B cell (primary cell): ENCODE measurements at regions not wholly inside any gene's neighbourhood (a gene's known extent, or its start where the extent isn't known, plus 50 kb on each side); places are given as distances from the start of the nearest gene placed in this dataset.
A peak's percentile ranks its signal among the peaks of the same experiment; 100 is the strongest.

Experiments used
- ATAC-seq: fragments of 200-7000 bp; cut with Tn5 transposase; one replicate; pipeline ENCODE4 v1.10.0; 2021; ENCODE audit warnings: low read depth, mild to moderate bottlenecking, moderate number of reproducible peaks, moderate library complexity
- CTCF ChIA-PET: fragments of 350-600 bp; sonication (Branson Sonifier 250); formaldehyde crosslinking; loops from one replicate; lab custom pipeline; 2021; ENCODE audit warnings: antibody characterized with exemption, inconsistent platforms; lab: Charles Lee
- POLR2A ChIA-PET: fragments of 350-600 bp; sonication (Branson Sonifier 250); formaldehyde crosslinking; loops from one replicate; lab custom pipeline; 2021; ENCODE audit warnings: antibody characterized with exemption; lab: Charles Lee
- DNase-seq: peaks from one replicate; pipeline ENCODE4 v3.0.0; 2013
- H2AFZ ChIP-seq: 2 replicates; pipeline ENCODE4 v1.6.1; 2012; ENCODE audit warnings: mild to moderate bottlenecking, low read depth, low read length; ENCODE audit not compliant: insufficient read depth, poor library complexity, severe bottlenecking
- H3K27ac ChIP-seq, 2 donors: 1 replicate in 1 of 2; 2 replicates in 1 of 2; pipeline ENCODE4 v1.5.1; 2012 to 2013; ENCODE audit warnings: low read length in 2 of 2, mild to moderate bottlenecking in 2 of 2, moderate library complexity in 1 of 2
- H3K27me3 ChIP-seq, 4 experiments: fragments of 200-600 bp in 1 of 4; sonication (generic) in 1 of 4; replicated peaks in 1 of 4; 1 replicate in 2 of 4; 2 replicates in 2 of 4; pipeline versions ENCODE4 v1.6.1 to v1.7.0; 2013 to 2016; ENCODE audit warnings: low read length in 3 of 4, mild to moderate bottlenecking in 2 of 4, mixed read lengths in 1 of 4, moderate library complexity in 1 of 4; ENCODE audit not compliant: insufficient read depth in 4 of 4, control insufficient read depth in 3 of 4; ENCODE audit errors: control extremely low read depth in 1 of 4
- H3K36me3 ChIP-seq, 2 experiments: replicated peaks in 1 of 2; 1 replicate in 1 of 2; 2 replicates in 1 of 2; pipeline versions ENCODE4 v1.6.1 to v1.7.1; 2013; ENCODE audit warnings: low read length in 1 of 2; ENCODE audit not compliant: insufficient read depth in 2 of 2, control insufficient read depth in 1 of 2; ENCODE audit errors: control extremely low read depth in 1 of 2, extremely low read depth in 1 of 2
- H3K4me1 ChIP-seq, 2 donors: fragments of 200-600 bp in 1 of 2; sonication (generic) in 1 of 2; 1 replicate in 1 of 2; 2 replicates in 1 of 2; pipeline versions ENCODE4 v1.5.1 to v1.6.1; 2013 to 2017; ENCODE audit warnings: low read length in 2 of 2; ENCODE audit not compliant: control insufficient read depth in 2 of 2, insufficient read depth in 2 of 2
- H3K4me2 ChIP-seq: replicated peaks from 2 replicates; pipeline ENCODE3; 2012; ENCODE audit warnings: mild to moderate bottlenecking, low read depth, low read length; ENCODE audit not compliant: poor library complexity, severe bottlenecking
- H3K4me3 ChIP-seq, 5 experiments: fragments of 200-600 bp in 1 of 5; sonication (generic) in 1 of 5; 1 replicate in 3 of 5; 2 replicates in 2 of 5; pipeline versions ENCODE4 v1.5.1 to v1.7.0; 2011 to 2016; ENCODE audit warnings: low read length in 4 of 5, mild to moderate bottlenecking in 4 of 5, low read depth in 2 of 5, control low read depth in 1 of 5, moderate library complexity in 1 of 5; ENCODE audit not compliant: insufficient read depth in 1 of 5; ENCODE audit errors: control extremely low read depth in 1 of 5, extremely low read depth in 1 of 5
- H3K79me2 ChIP-seq: fragments of 200-600 bp; sonication (generic); one replicate; pipeline ENCODE4 v1.6.0; 2016; ENCODE audit warnings: low read length; ENCODE audit not compliant: control insufficient read depth, insufficient read depth
- H3K9ac ChIP-seq: fragments of 200-600 bp; sonication (generic); 2 replicates; pipeline ENCODE4 v1.6.1; 2017; ENCODE audit warnings: mild to moderate bottlenecking, low read length, moderate library complexity
- H3K9me3 ChIP-seq, 3 donors: one replicate each; pipeline versions ENCODE4 v1.6.1 to v1.7.1; 2013; ENCODE audit warnings: low read length in 2 of 3; ENCODE audit not compliant: control insufficient read depth in 2 of 3, insufficient read depth in 1 of 3; ENCODE audit errors: control extremely low read depth in 1 of 3
- H4K20me1 ChIP-seq: 2 replicates; pipeline ENCODE4 v1.6.0; 2012; ENCODE audit warnings: mild to moderate bottlenecking, low read length; ENCODE audit not compliant: insufficient read depth, control insufficient read depth, poor library complexity, severe bottlenecking
- H3K27ac Mint-ChIP-seq: one replicate; pipeline ENCODE4 v1.8.0; 2021; ENCODE audit warnings: mixed read lengths
- H3K27me3 Mint-ChIP-seq: one replicate; pipeline ENCODE4 v1.8.0; 2021; ENCODE audit warnings: mixed read lengths
- H3K4me1 Mint-ChIP-seq: one replicate; pipeline ENCODE4 v1.8.0; 2021; ENCODE audit warnings: mixed read lengths
- H3K4me3 Mint-ChIP-seq: one replicate; pipeline ENCODE4 v1.8.0; 2021; ENCODE audit warnings: mixed read lengths
- H3K9me3 Mint-ChIP-seq: one replicate; pipeline ENCODE4 v1.8.0; 2022; ENCODE audit warnings: mixed read lengths; ENCODE audit not compliant: insufficient read depth
- EZH2 ChIP-seq: IDR thresholded peaks from 2 replicates; pipeline ENCODE4 v1.6.1; 2012; ENCODE audit warnings: borderline replicate concordance, low read depth, mild to moderate bottlenecking, moderate library complexity, low read length; ENCODE audit not compliant: insufficient read depth, poor library complexity, severe bottlenecking
- whole genome bisulfite sequencing: methylation state at CpG from one replicate; pipeline ENCODE4 v1.1.5; 2013; ENCODE audit warnings: missing lambda C conversion rate; ENCODE audit not compliant: insufficient coverage; 5-methylcytosine and 5-hydroxymethylcytosine counted together
- intact Hi-C: fragments of 100-400 bp; cut with micrococcal nuclease; formaldehyde crosslinking; loops from one replicate; pipeline ENCODE4 v1.10.0; 2022
- TF ChIP-seq, protein P1 (sequence below): fragments of 200-600 bp; IDR thresholded peaks from one replicate; pipeline ENCODE4 v1.8.0; 2022; ENCODE audit warnings: antibody characterized with exemption, mild to moderate bottlenecking

- ATAC-seq: no peak
Observed at GRCh38 chr4:100742045-100742444, 224.2 kb upstream of the EMCN start.

GRCh38 chr4:100739426-100739825 lies 221.6 kb upstream of the EMCN start:
- no peaks in the 10 kb centered on the region for H3K9me3 Mint-ChIP-seq
- Histone ChIP-seq H3K27me3 (no peaks in the 10 kb centered on the region), H3K4me1 (no peaks in the 10 kb centered on the region), H3K4me3 (no peak overlapping the region), H3K4me2 (no peak overlapping the region), H3K79me2 (no peaks in the 10 kb centered on the region), H4K20me1 (no peaks in the 10 kb centered on the region), H3K9me3 (no peaks in the 10 kb centered on the region), H3K27ac (no peak overlapping the region), H3K36me3 (no peaks in the 10 kb centered on the region), H3K9ac (no peak overlapping the region), H2AFZ (no peak overlapping the region)
- DNase-seq (no peak), ATAC-seq (no peak)
- H3K4me1 Mint-ChIP-seq: no peaks in the 10 kb centered on the region
- 80% methylated on average over 1 of the region's 2 CpGs for WGBS
- no peak overlapping the region for H3K4me3 Mint-ChIP-seq
- ChIA-PET CTCF (no interaction called here), POLR2A (no interaction called here)
- intact Hi-C loops: no loop called here
- H3K27me3 Mint-ChIP-seq: peaks cover 4% of the 10 kb centered on the region
- TF ChIP-seq EZH2: no peak
- TF ChIP-seq, protein P1, sequence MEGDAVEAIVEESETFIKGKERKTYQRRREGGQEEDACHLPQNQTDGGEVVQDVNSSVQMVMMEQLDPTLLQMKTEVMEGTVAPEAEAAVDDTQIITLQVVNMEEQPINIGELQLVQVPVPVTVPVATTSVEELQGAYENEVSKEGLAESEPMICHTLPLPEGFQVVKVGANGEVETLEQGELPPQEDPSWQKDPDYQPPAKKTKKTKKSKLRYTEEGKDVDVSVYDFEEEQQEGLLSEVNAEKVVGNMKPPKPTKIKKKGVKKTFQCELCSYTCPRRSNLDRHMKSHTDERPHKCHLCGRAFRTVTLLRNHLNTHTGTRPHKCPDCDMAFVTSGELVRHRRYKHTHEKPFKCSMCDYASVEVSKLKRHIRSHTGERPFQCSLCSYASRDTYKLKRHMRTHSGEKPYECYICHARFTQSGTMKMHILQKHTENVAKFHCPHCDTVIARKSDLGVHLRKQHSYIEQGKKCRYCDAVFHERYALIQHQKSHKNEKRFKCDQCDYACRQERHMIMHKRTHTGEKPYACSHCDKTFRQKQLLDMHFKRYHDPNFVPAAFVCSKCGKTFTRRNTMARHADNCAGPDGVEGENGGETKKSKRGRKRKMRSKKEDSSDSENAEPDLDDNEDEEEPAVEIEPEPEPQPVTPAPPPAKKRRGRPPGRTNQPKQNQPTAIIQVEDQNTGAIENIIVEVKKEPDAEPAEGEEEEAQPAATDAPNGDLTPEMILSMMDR: no peak
- H3K27ac Mint-ChIP-seq: no peak overlapping the region

More at GRCh38 chr4:100742045-100742444, 224.2 kb upstream of the EMCN start:
- H3K27me3 ChIP-seq: no peaks in the 10 kb centered on the region
- ChIA-PET CTCF (interaction anchor here (0.6 to 0.9 kb wide), 2 partner anchors 37 to 51 kb away, joined by 3 to 4 read pairs; no protein-coding TSS in a partner anchor), POLR2A (no interaction called here)
- H4K20me1 ChIP-seq: no peaks in the 10 kb centered on the region
- H3K4me3 ChIP-seq: no peak overlapping the region
- no peak for DNase-seq
- H2AFZ ChIP-seq: no peak overlapping the region
- no peaks in the 10 kb centered on the region for H3K4me1 ChIP-seq
- Mint-ChIP-seq H3K27ac (no peak overlapping the region), H3K4me3 (no peak overlapping the region), H3K9me3 (no peaks in the 10 kb centered on the region), H3K27me3 (peaks cover 4% of the 10 kb centered on the region), H3K4me1 (no peaks in the 10 kb centered on the region)
- intact Hi-C loops: loop anchor here (2.0 kb wide), 1 partner anchor 649 kb away; no protein-coding TSS in a partner anchor
- WGBS: no CpG with 5 or more reads among the region's 4 CpGs
- H3K36me3 ChIP-seq: no peaks in the 10 kb centered on the region
- H3K4me2 ChIP-seq: no peak overlapping the region
- H3K9me3 ChIP-seq: no peaks in the 10 kb centered on the region
- H3K9ac ChIP-seq: no peak overlapping the region
- H3K27ac ChIP-seq: no peak overlapping the region
- TF ChIP-seq, protein P1: peak; percentile 24
- no peak for TF ChIP-seq EZH2
- H3K79me2 ChIP-seq: no peaks in the 10 kb centered on the region
